GM19043 (cell line): ENCODE measurements at regions not wholly inside any gene's neighbourhood (a gene's known extent, or its start where the extent isn't known, plus 50 kb on each side); places are given as distances from the start of the nearest gene placed in this dataset.
"Not testable (repeated sequence)": the region's sequence is repeated elsewhere in the genome, so short reads cannot be mapped to it uniquely, and the experiment has no call there.

Source experiments
- ATAC-seq: cut with Tn5 transposase; IDR thresholded peaks from one replicate; pipeline ENCODE4 v1.9.1; 2021; ENCODE audit warnings: low read depth; ENCODE audit not compliant: unreplicated experiment

GRCh38 chr9:22216730-22217172, 207.6 kb upstream of the CDKN2B start:
- no peak for ATAC-seq

- ATAC-seq: no peak
Measured at GRCh38 chr9:22217254-22217653, 208.1 kb upstream of the CDKN2B start.

GRCh38 chr9:22225856-22226255, 216.8 kb upstream of the CDKN2B start:
- not testable (repeated sequence) for ATAC-seq

- ATAC-seq: no peak
Measured at GRCh38 chr9:22227986-22228385, 218.6 kb upstream of the DMRTA1 start.

- no peak for ATAC-seq
Measured at GRCh38 chr9:22228542-22228941, 218.1 kb upstream of the DMRTA1 start.

GRCh38 chr9:22229069-22229468, 217.6 kb upstream of the DMRTA1 start:
- no peak for ATAC-seq

- not testable (repeated sequence) for ATAC-seq
Measured at GRCh38 chr9:22231309-22231708, 215.3 kb upstream of the DMRTA1 start.

- no peak for ATAC-seq
Measured at GRCh38 chr9:22232971-22233370, 213.7 kb upstream of the DMRTA1 start.

GRCh38 chr9:22237497-22238363, 208.9 kb upstream of the DMRTA1 start:
- no peak for ATAC-seq

- no peak for ATAC-seq
Measured at GRCh38 chr9:22238809-22239684, 207.6 kb upstream of the DMRTA1 start.

- peak; percentile 81 for ATAC-seq
Measured at GRCh38 chr9:22240619-22241018, 206.0 kb upstream of the DMRTA1 start.

GRCh38 chr9:22241024-22241423, 205.6 kb upstream of the DMRTA1 start:
- ATAC-seq: no peak

- ATAC-seq: no peak
Measured at GRCh38 chr9:22241611-22242010, 205.0 kb upstream of the DMRTA1 start.

GRCh38 chr9:22244139-22245011, 202.2 kb upstream of the DMRTA1 start:
- no peak for ATAC-seq

GRCh38 chr9:22255337-22255736, 191.3 kb upstream of the DMRTA1 start:
- no peak for ATAC-seq

GRCh38 chr9:22256381-22256780, 190.2 kb upstream of the DMRTA1 start:
- no peak for ATAC-seq

- no peak for ATAC-seq
Measured at GRCh38 chr9:22257026-22257816, 189.4 kb upstream of the DMRTA1 start.

GRCh38 chr9:22265038-22265437, 181.6 kb upstream of the DMRTA1 start:
- ATAC-seq: no peak

GRCh38 chr9:22265534-22265933, 181.1 kb upstream of the DMRTA1 start:
- ATAC-seq: no peak

- ATAC-seq: no peak
Measured at GRCh38 chr9:22274477-22274876, 172.1 kb upstream of the DMRTA1 start.
